ENCODE measurements at regions not wholly inside any gene's neighbourhood (a gene's known extent, or its start where the extent isn't known, plus 50 kb on each side); places are given as distances from the start of the nearest gene placed in this dataset.
A peak's percentile ranks its signal among the peaks of the same experiment; 100 is the strongest.

DNA sequence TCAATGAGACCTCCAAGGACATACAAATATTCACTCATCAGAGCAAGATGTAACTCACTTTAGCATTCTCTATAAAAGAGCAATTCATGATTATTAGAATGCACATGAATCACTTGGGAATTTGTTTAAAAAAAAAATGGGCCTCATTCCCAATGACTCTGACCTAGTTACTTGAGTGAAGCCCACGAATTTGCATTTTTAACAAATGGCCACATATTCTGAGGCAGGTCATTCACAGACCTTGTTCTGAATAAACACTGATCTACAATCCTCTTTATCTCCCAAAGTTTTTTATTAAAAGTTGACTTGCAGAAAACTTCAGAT lies 255.1 kb upstream of the VEGFC start (continued):
- TF ChIP-seq, protein P1, sequence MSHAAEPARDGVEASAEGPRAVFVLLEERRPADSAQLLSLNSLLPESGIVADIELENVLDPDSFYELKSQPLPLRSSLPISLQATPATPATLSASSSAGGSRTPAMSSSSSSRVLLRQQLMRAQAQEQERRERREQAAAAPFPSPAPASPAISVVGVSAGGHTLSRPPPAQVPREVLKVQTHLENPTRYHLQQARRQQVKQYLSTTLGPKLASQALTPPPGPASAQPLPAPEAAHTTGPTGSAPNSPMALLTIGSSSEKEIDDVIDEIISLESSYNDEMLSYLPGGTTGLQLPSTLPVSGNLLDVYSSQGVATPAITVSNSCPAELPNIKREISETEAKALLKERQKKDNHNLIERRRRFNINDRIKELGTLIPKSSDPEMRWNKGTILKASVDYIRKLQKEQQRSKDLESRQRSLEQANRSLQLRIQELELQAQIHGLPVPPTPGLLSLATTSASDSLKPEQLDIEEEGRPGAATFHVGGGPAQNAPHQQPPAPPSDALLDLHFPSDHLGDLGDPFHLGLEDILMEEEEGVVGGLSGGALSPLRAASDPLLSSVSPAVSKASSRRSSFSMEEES (CRISPR knock-in tag; IDR thresholded peaks at IDR 0.05): no peak

DNA sequence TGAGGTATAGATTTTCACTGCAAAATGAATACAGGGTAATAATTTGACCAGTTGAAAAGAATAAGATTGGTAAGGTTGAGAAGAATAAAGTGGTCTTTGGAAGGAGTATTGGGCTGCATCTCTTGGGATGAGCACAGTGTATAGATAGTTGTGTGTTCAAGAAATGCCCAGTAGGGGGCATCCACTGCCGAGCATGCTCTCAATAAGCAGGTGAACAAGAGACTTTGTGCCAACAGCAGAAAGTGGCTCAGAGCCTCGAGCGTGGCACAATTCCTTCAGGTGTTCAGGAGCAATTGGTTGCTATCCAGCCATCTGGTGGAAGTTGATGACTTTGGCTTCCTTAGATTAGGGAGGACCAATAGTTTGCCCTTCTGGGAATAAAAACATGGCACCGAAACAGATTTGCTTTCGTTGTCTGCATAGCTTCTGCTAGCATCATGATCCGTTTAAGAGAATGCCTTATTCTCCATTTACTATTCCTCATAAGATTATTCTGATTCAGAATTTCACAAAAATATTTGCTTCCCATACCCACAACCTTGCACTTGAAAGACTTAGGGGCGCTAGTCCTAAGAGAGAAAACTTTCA lies 258.1 kb upstream of the NEIL3 start:
- no peaks in the 10 kb centered on the region for H3K27me3 ChIP-seq (ENCODE audit: control insufficient read depth in 1 of 2, insufficient read depth in 2 of 2, low read length in 2 of 2)
- TF ChIP-seq SMC3 (IDR thresholded peaks at IDR 0.05; ENCODE audit: low read length) (peak; percentile 9; the same call in 1 of the 2 replicates), ZNF660 (CRISPR knock-in tag; IDR thresholded peaks at IDR 0.05; ENCODE audit: borderline replicate concordance, low read depth) (no peak), STAG1 (CRISPR knock-in tag; IDR thresholded peaks at IDR 0.05) (0 out of 2 replicates have a peak, but pooled peaks have one; percentile 22), ZNF788 (CRISPR knock-in tag; IDR thresholded peaks at IDR 0.05; ENCODE audit: borderline replicate concordance) (no peak)
- TF ChIP-seq, protein P2, sequence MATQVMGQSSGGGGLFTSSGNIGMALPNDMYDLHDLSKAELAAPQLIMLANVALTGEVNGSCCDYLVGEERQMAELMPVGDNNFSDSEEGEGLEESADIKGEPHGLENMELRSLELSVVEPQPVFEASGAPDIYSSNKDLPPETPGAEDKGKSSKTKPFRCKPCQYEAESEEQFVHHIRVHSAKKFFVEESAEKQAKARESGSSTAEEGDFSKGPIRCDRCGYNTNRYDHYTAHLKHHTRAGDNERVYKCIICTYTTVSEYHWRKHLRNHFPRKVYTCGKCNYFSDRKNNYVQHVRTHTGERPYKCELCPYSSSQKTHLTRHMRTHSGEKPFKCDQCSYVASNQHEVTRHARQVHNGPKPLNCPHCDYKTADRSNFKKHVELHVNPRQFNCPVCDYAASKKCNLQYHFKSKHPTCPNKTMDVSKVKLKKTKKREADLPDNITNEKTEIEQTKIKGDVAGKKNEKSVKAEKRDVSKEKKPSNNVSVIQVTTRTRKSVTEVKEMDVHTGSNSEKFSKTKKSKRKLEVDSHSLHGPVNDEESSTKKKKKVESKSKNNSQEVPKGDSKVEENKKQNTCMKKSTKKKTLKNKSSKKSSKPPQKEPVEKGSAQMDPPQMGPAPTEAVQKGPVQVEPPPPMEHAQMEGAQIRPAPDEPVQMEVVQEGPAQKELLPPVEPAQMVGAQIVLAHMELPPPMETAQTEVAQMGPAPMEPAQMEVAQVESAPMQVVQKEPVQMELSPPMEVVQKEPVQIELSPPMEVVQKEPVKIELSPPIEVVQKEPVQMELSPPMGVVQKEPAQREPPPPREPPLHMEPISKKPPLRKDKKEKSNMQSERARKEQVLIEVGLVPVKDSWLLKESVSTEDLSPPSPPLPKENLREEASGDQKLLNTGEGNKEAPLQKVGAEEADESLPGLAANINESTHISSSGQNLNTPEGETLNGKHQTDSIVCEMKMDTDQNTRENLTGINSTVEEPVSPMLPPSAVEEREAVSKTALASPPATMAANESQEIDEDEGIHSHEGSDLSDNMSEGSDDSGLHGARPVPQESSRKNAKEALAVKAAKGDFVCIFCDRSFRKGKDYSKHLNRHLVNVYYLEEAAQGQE (IDR thresholded peaks at IDR 0.05; ENCODE audit: borderline replicate concordance in 1 of 2, low read depth in 1 of 2, low read length in 2 of 2): no peak
- TF ChIP-seq, protein P3, sequence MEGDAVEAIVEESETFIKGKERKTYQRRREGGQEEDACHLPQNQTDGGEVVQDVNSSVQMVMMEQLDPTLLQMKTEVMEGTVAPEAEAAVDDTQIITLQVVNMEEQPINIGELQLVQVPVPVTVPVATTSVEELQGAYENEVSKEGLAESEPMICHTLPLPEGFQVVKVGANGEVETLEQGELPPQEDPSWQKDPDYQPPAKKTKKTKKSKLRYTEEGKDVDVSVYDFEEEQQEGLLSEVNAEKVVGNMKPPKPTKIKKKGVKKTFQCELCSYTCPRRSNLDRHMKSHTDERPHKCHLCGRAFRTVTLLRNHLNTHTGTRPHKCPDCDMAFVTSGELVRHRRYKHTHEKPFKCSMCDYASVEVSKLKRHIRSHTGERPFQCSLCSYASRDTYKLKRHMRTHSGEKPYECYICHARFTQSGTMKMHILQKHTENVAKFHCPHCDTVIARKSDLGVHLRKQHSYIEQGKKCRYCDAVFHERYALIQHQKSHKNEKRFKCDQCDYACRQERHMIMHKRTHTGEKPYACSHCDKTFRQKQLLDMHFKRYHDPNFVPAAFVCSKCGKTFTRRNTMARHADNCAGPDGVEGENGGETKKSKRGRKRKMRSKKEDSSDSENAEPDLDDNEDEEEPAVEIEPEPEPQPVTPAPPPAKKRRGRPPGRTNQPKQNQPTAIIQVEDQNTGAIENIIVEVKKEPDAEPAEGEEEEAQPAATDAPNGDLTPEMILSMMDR (CRISPR knock-in tag; IDR thresholded peaks at IDR 0.05): peak; percentile 66
- H3K4me2 ChIP-seq (ENCODE audit: low read depth, low read length): no peak overlapping the region
- BruUV-seq (replicated peaks): no TSS peak
- no peak for FAIRE-seq
- POLR2A ChIA-PET: no interaction called here
- no peak overlapping the region for H3K9ac ChIP-seq (ENCODE audit: insufficient read depth, low read depth, low read length)
- CTCF ChIA-PET (ENCODE audit: low intra/inter-chr PET ratio, low total read pairs): no interaction called here
- intact Hi-C loops (cut with micrococcal nuclease; ENCODE audit: unreplicated experiment) (loop anchor here (1.0 kb wide), 1 partner anchor 288 kb away; no protein-coding TSS in a partner anchor), in situ Hi-C loops (cut with HindIII; ENCODE audit: extremely low pct_ligation_motif_present, low pct_unique_long_range_greater_than_20kb) (no loop called here)
- peak; percentile 20 for DNase-seq (ENCODE audit: low spot score)
- 41% methylated on average over 7 of the region's 7 CpGs for WGBS (ENCODE audit: low lambda C conversion rate)
- H3K27ac ChIP-seq (ENCODE audit: extremely low read length, insufficient read depth, low read length): no peak overlapping the region
- no peaks in the 10 kb centered on the region for H3K36me3 ChIP-seq (replicated peaks in 1 of 2; ENCODE audit: control insufficient read depth in 1 of 2, insufficient read depth in 2 of 2, low read length in 2 of 2)
- no peaks in the 10 kb centered on the region for H3K4me1 ChIP-seq (ENCODE audit: insufficient read depth, low read length)
- no peak overlapping the region for H2AFZ ChIP-seq (ENCODE audit: low read length)
- no peaks in the 10 kb centered on the region for H4K20me1 ChIP-seq (ENCODE audit: insufficient read depth, low read length)
- no peaks in the 10 kb centered on the region for H3K9me3 ChIP-seq (ENCODE audit: low read length)
- peak; percentile 93 for ATAC-seq
- H3K4me3 ChIP-seq (replicated peaks in 1 of 3; ENCODE audit: insufficient read depth in 1 of 3, low read depth in 2 of 3, low read length in 3 of 3): no peak overlapping the region
- H3K79me2 ChIP-seq (ENCODE audit: insufficient read depth, low read length): no peaks in the 10 kb centered on the region
